ENCODE measurements at regions not wholly inside any gene's neighbourhood (a gene's known extent, or its start where the extent isn't known, plus 50 kb on each side); places are given as distances from the start of the nearest gene placed in this dataset.

DNA sequence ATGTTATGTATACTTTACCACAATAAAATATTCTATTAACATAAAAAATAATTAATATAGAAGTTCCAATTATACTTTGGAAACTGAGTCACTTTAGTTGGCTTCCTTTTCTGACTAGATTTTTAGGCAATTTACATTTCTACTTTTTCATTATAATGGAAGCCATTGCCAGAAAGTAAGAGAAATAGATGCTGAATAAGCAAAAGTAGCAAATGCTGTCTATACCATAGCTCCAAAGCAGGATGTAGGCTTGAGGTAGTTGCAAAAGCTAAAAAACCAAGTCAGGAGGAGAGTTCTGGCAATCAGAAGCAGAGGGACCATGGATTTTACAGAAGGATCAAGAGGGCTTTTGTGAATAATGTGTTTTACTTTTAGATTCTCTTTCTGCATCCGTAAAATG, 262.4 kb upstream of the TMEM229A start:
- Histone ChIP-seq H3K4me2 (no peak overlapping the region), H3K4me3 (no peak overlapping the region), H2AFZ (no peak overlapping the region), H3K79me2 (replicated peaks; ENCODE audit: insufficient read depth) (no peaks in the 10 kb centered on the region), H3K27me3 (ENCODE audit: insufficient read depth) (no peaks in the 10 kb centered on the region), H3K4me1 (ENCODE audit: insufficient read depth) (no peaks in the 10 kb centered on the region), H3F3A (replicated peaks; ENCODE audit: low read depth) (no peaks in the 10 kb centered on the region), H4K20me1 (replicated peaks; ENCODE audit: insufficient read depth) (no peaks in the 10 kb centered on the region), H3K27ac (ENCODE audit: low read depth) (no peak overlapping the region), H3K9me2 (ENCODE audit: insufficient read depth) (no peaks in the 10 kb centered on the region), H3K36me3 (ENCODE audit: insufficient read depth) (no peaks in the 10 kb centered on the region)
- H3K9me3 Mint-ChIP-seq = peaks cover 3% of the 10 kb centered on the region; the same call in 1 of the 3 replicates
- H3K4me3 Mint-ChIP-seq = no peak overlapping the region
- no peaks in the 10 kb centered on the region for H3K4me1 Mint-ChIP-seq
- DNase-seq (ENCODE audit: low spot score) (no peak), ATAC-seq (no peak)
- TF ChIP-seq EZH2phosphoT487 (IDR thresholded peaks at IDR 0.05; ENCODE audit: unreplicated experiment) (no peak), NANOG (IDR thresholded peaks at IDR 0.05; ENCODE audit: borderline replicate concordance) (no peak), ETS1 (IDR thresholded peaks at IDR 0.05) (no peak)
- H3K27me3 Mint-ChIP-seq (ENCODE audit: insufficient read depth, low read depth, poor library complexity) = no peaks in the 10 kb centered on the region
- no peaks in the 10 kb centered on the region for H3K36me3 Mint-ChIP-seq (ENCODE audit: low read depth)
- no peak overlapping the region for H3K27ac Mint-ChIP-seq

DNA sequence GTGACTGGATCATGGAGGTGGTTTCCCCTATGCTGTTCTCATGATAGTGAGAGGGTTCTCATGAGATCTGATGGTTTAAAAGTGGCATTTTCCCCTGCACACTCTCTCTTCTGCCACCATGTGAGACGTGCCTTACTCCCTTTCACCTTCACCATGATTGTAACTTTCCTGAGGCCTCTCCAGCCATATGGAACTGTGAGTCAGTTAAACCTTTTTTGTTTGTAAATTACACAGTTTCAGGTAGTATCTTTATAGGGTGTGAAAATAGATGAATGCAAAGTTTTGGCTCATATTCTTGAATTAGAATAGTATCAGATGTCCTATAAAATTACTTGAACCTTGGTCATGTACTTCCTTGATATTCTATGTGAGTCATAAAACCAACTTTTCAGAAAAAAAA, 252.1 kb upstream of the TMEM229A start:
- Mint-ChIP-seq H3K36me3 (ENCODE audit: low read depth) (no peaks in the 10 kb centered on the region), H3K27me3 (ENCODE audit: insufficient read depth, low read depth, poor library complexity) (no peaks in the 10 kb centered on the region)
- TF ChIP-seq REST (IDR thresholded peaks at IDR 0.05; ENCODE audit: unreplicated experiment) (no peak), STAT1 (IDR thresholded peaks at IDR 0.05; ENCODE audit: unreplicated experiment) (no peak), EZH2phosphoT487 (IDR thresholded peaks at IDR 0.05; ENCODE audit: unreplicated experiment) (no peak), ZNF114 (CRISPR knock-in tag; IDR thresholded peaks at IDR 0.05) (no peak), POLR2AphosphoS5 (IDR thresholded peaks at IDR 0.05; ENCODE audit: low read depth) (no peak), ZNF462 (CRISPR knock-in tag; IDR thresholded peaks at IDR 0.05) (no peak), NANOG (IDR thresholded peaks at IDR 0.05; ENCODE audit: borderline replicate concordance) (no peak), ZNF331 (CRISPR knock-in tag; IDR thresholded peaks at IDR 0.05; ENCODE audit: low read depth) (no peak), ETS1 (IDR thresholded peaks at IDR 0.05) (no peak), JUNB (IDR thresholded peaks at IDR 0.05; ENCODE audit: unreplicated experiment) (no peak), EZH2 (IDR thresholded peaks at IDR 0.05; ENCODE audit: low read depth, unreplicated experiment) (no peak)

More for the DNA sequence above, 252.1 kb upstream of the TMEM229A start:
- ATAC-seq (no peak), DNase-seq (ENCODE audit: low spot score) (no peak)
- Histone ChIP-seq H3K36me3 (ENCODE audit: insufficient read depth) (no peaks in the 10 kb centered on the region), H2AFZ (no peak overlapping the region), H3K4me3 (no peak overlapping the region), H4K20me1 (replicated peaks; ENCODE audit: insufficient read depth) (no peaks in the 10 kb centered on the region), H3K4me1 (ENCODE audit: insufficient read depth) (no peaks in the 10 kb centered on the region), H3F3A (replicated peaks; ENCODE audit: low read depth) (no peaks in the 10 kb centered on the region), H3K27me3 (ENCODE audit: insufficient read depth) (no peaks in the 10 kb centered on the region), H3K79me2 (replicated peaks; ENCODE audit: insufficient read depth) (no peaks in the 10 kb centered on the region), H3K4me2 (no peak overlapping the region), H3K27ac (ENCODE audit: low read depth) (no peak overlapping the region), H3K9me2 (ENCODE audit: insufficient read depth) (no peaks in the 10 kb centered on the region; the same call in 1 of the 2 replicates)
- H3K4me1 Mint-ChIP-seq = no peaks in the 10 kb centered on the region
- H3K27ac Mint-ChIP-seq = no peak overlapping the region
- H3K4me3 Mint-ChIP-seq = no peak overlapping the region
- H3K9me3 Mint-ChIP-seq = no peaks in the 10 kb centered on the region

All from GM23338 (cell line).